Bronchial epithelial cell (primary cell): ENCODE measurements at regions not wholly inside any gene's neighbourhood (a gene's known extent, or its start where the extent isn't known, plus 50 kb on each side); places are given as distances from the start of the nearest gene placed in this dataset.

ENCODE experiments used
- DNase-seq: peaks from one replicate; pipeline ENCODE4 v3.0.0-alpha.2; 2010; ENCODE audit warnings: low read depth
- FAIRE-seq: peaks from 2 replicates; lab custom pipeline; 2011; peaks lifted over from hg19 to GRCh38; lab: Jason Lieb, UNC
- H3K27me3 ChIP-seq: 2 replicates; pipeline ENCODE4 v1.5.1; 2011; ENCODE audit warnings: low read length; ENCODE audit not compliant: control insufficient read depth, insufficient read depth
- H3K36me3 ChIP-seq: 2 replicates; pipeline ENCODE4 v1.5.1; 2011; ENCODE audit warnings: low read length; ENCODE audit not compliant: control insufficient read depth, insufficient read depth
- H3K4me3 ChIP-seq: 2 replicates; pipeline ENCODE4 v1.5.1; 2011; ENCODE audit warnings: mild to moderate bottlenecking, low read depth, low read length, control low read depth
- CTCF ChIP-seq: IDR thresholded peaks from 2 replicates; pipeline ENCODE4 v1.5.1; 2011; ENCODE audit warnings: mild to moderate bottlenecking, moderate library complexity, low read length, control low read depth, inconsistent platforms; ENCODE audit not compliant: insufficient read depth, severe bottlenecking

DNA sequence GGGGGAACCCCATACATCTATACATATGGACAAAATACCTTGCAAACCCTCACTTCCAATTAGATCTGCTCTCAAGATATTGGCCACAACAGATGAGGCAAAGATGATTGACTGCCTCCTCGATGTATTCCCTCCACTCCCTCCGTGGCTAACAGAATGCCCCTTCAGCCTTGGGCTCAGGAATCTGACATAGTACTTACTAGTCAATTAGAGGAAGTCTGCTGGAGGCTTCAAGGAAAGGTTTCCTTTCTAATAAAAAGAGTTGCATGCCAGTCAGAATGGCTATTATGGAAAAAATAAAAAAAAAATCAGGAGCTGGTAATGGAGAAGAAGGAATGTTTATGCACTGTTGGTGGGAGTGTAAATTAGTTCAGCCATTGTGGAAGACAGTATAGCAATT lies 90.4 kb upstream of the VAV3 start:
- no peak overlapping the region for H3K4me3 ChIP-seq
- FAIRE-seq (no peak), DNase-seq (no peak)
- H3K36me3 ChIP-seq = no peaks in the 10 kb centered on the region
- no peak for TF ChIP-seq CTCF
- H3K27me3 ChIP-seq = no peaks in the 10 kb centered on the region

- Histone ChIP-seq H3K4me3 (no peak overlapping the region), H3K27me3 (no peaks in the 10 kb centered on the region), H3K36me3 (no peaks in the 10 kb centered on the region)
- no peak for DNase-seq
- no peak for TF ChIP-seq CTCF
- FAIRE-seq = no peak
Measured at GRCh38 chr1:108054396-108054795, 89.4 kb upstream of the VAV3 start.

DNA sequence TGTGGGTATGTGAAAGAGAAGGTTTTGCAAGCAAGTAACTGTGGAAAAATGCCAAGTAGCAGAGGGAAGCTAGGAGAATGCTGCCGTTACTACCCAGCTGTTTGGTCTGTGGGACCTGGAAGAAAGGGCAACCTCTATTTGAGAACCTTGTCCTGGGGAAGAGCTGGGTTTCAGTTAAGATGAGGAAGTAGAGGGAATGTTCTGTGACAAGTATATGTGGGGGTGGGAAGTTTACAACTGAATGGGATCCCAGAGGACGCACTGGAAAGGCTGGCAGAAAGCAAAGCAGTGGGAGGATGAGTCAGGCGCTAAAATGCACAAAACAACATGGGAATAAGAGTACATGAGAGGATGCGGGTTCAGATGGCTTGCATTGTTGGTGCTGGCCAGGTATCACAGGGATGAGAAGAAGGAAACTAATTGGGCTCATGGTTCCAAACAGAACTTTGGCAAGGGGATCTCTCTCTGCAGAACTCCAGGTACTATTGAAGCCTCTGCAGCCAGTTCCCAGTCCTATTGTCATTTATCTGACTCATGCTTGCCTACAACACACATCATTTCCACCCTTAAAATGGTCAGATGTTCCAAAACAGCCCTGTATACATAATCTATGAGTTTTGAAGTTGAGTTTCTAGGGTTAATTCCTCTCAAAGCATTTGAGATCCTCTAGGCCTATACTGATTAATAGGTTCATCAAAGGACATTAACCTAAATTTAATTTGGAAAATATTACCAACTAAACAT lies 88.5 kb upstream of the VAV3 start:
- FAIRE-seq = no peak
- H3K27me3 ChIP-seq = no peaks in the 10 kb centered on the region
- H3K36me3 ChIP-seq = no peaks in the 10 kb centered on the region
- TF ChIP-seq CTCF = no peak
- peak; percentile 23 for DNase-seq
- no peak overlapping the region for H3K4me3 ChIP-seq

DNA sequence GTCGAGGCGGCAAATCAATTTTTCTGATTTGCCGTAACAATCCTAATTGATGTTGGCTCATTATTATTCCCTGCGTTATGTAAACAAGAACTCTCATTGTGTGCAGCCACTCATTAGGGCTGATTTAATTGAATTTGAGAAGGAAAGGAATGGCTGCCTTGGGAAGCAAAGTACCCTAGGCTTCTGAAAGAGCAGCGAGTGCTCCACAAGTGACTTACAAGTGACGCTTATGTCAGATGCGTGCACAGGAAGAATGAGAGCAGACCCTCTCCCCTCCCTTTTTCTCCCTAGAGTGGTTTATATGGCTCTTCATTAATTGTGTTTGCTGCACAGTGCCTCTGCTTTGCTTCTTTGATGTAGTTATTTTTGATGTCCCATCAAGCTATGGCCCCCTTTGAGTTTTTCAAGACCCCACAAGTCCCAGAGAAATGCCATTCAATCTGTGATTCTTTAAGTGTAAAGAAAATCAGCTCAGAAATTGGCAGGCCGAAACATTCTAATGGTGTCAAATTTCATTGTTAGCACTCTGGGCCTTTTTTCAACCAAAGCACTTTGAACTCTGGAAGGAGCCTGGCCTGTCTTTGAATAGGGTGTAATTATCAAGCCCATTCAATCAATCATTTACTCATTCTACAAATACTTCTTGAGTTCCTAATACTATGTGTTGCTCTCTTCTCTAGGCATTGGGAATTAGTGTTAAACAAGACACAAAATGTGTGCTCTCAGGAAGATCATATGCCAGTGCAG lies 86.8 kb upstream of the VAV3 start:
- FAIRE-seq (no peak), DNase-seq (no peak)
- Histone ChIP-seq H3K36me3 (no peaks in the 10 kb centered on the region), H3K4me3 (no peak overlapping the region), H3K27me3 (no peaks in the 10 kb centered on the region)
- TF ChIP-seq CTCF = no peak

- TF ChIP-seq CTCF = no peak
- Histone ChIP-seq H3K27me3 (no peaks in the 10 kb centered on the region), H3K36me3 (no peaks in the 10 kb centered on the region), H3K4me3 (no peak overlapping the region)
- DNase-seq (no peak), FAIRE-seq (no peak)
Measured at GRCh38 chr1:108050911-108051629, 86.1 kb upstream of the VAV3 start.
